ENCODE measurements at regions not wholly inside any gene's neighbourhood (a gene's known extent, or its start where the extent isn't known, plus 50 kb on each side); places are given as distances from the start of the nearest gene placed in this dataset.

DNA sequence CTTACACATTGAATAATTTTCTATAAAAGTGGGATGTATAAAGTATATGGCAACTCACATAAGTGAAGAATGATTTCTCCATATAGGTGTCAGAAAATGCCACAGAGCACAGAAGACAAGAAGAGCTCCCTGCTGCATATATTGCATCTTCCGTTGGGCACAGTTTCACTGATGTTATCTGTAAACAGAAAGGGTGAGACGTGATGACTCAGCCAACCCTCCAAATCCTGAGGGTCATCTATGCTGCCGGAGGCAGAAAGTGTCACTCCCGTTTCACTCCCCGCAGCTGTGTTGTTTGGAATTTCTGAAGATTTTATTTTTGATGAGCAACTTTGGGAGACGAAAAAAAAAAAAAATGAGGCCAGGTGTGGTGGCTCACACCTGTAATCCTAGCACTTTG lies 644.1 kb downstream of the C6orf118 start:
- TF ChIP-seq EZH2 (conservative IDR thresholded peaks at IDR 0.05; ENCODE audit: low read depth, low read length), result no peak
- no peak for TF ChIP-seq NFYB (CRISPR knock-in tag; IDR thresholded peaks at IDR 0.05)
- TF ChIP-seq ZNF766 (CRISPR knock-in tag; IDR thresholded peaks at IDR 0.05; ENCODE audit: borderline replicate concordance), result no peak
- no peak for TF ChIP-seq ZNF441 (CRISPR knock-in tag; IDR thresholded peaks at IDR 0.05; ENCODE audit: borderline replicate concordance)
- no peak for TF ChIP-seq CHD2 (IDR thresholded peaks at IDR 0.05; ENCODE audit: low read depth, low read length)
- TF ChIP-seq PTBP1 (IDR thresholded peaks at IDR 0.05; ENCODE audit: low read depth, low read length, poor library complexity, severe bottlenecking), result no peak
- TF ChIP-seq ZNF12 (CRISPR knock-in tag; IDR thresholded peaks at IDR 0.05), result no peak
- TF ChIP-seq ZNF274 (CRISPR knock-in tag; IDR thresholded peaks at IDR 0.05), result no peak
- TF ChIP-seq ZNF501 (CRISPR knock-in tag; IDR thresholded peaks at IDR 0.05), result no peak

Measured in HepG2 (cell line).